Activated CD4-positive, alpha-beta T cell treated with anti-CD3 and anti-CD28 coated beads, Interleukin-2, amount 50 U/mL, for 1 hour (primary cell): ENCODE measurements at regions not wholly inside any gene's neighbourhood (a gene's known extent, or its start where the extent isn't known, plus 50 kb on each side); places are given as distances from the start of the nearest gene placed in this dataset.

Experiments
- DNase-seq: peaks from one replicate; pipeline ENCODE4 v3.0.0-alpha.2; 2020

- DNase-seq = no peak
Measured at GRCh38 chr1:25033828-25034705, 104.0 kb upstream of the RUNX3 start.

DNA sequence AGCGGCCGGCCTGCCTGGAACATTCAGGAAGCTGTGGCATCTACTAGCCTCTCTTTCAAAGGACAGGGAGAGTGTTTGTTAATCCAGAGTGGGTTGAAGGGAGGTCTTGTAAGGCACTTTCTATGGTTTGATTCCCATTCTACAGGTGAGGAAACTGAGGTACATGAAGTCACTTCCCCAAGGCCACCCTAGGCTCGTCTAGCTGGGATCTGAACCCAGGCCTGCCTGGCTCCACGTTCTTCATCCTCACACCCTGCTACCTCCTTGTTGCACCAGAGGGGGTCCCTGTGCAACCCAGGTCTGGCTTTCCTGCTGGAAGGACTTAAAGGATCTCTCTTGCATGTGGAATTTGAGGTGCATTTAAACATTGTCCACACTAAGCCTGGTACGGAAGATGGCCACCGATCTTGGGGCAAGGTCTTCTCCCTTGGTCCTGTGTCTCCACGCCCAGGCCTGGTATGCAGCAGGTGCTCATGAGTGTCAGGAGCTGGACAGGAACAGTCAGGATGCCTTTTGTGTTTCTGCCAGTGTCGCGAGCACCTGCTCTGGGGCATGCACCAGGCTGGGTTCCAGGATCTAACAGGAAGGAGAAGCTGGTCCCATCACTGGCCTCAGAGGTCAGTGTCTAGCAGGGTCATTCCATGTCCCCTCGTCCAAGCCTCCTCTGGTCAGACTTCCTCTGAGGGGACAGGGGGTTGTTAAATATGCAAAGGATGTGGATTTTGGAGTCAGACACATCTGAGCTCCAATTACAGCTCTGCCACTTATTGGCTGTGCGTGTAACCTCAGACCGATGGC is 103.2 kb upstream of the RUNX3 start:
- DNase-seq = no peak

DNA sequence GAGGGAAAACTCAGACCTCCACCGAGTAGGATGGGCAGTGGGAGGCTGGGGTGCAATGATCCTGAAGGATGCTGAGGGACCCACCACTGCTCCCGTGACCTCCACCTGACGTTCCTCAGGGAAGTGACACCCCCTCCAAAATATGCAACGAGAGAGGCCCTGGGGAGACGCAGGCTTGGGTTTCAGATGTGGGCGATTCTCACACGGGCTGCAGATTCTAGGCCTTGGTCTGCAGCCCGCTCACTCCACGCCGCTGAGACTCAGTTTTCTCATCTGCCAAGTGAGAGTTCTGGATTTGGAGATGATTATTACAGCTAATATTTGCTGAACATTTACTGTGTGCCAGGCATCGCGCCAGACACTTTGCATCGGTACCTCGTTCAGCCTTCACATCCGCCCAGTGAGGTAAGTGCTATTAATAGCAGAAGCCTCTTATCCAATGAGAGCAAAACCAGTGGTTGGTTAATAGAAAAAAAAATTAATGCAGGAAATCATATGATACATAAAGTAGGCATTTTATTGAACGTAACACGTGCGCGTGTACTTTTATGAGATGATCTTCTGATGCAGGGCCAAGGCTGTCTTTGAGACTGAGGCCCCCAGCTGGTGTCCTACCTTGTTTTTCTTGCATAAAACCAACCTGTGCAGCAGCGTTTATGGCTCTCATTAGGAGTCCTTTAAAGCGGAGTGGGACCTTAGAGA is 102.0 kb upstream of the RUNX3 start:
- DNase-seq = peak; percentile 60

GRCh38 chr1:25031601-25031965 is 101.5 kb upstream of the RUNX3 start:
- DNase-seq = peak; percentile 44

GRCh38 chr1:25030674-25031589 is 100.9 kb upstream of the RUNX3 start:
- peak; percentile 62 for DNase-seq

DNA sequence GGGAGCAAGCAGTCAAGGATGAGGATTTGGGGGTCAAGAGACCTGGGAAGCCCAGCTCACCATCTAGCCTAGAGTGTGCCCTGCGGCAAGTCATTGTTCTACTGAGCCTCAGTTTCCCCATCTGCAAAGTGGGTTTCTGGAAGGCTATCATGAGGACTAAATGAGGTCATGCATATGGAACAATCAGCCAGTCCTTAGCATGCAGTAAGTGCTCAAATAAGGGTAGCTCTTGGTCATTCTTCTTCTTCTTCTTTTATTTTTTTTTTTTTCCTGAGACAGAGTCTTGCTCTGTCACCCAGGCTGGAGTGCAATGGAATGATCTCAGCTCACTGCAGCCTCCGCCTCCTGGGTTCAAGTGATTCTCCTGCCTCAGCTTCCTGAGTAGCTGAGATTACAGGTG is 99.9 kb upstream of the RUNX3 start:
- no peak for DNase-seq

- no peak for DNase-seq
Measured at GRCh38 chr1:25028907-25029599, 99.0 kb upstream of the RUNX3 start.

DNA sequence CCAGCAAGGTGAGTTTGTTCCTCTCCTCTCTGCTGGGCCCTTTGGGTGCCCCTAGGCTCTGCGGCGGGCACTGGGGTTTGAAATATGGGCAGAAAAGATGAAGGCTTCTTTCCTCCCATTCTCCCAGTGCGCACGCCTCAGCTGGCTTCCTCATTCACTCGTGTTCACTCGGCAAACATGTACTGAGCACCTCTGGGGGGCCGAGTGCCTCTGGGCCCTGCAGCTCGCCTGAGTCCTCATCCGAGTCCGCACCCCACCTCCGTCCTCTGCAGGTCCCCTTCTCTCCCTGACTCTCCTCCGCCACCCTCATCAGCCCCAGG is 98.5 kb upstream of the RUNX3 start:
- no peak for DNase-seq

- no peak for DNase-seq
Measured at GRCh38 chr1:25027822-25028586, 97.9 kb upstream of the RUNX3 start.

GRCh38 chr1:25026730-25027450 is 96.8 kb upstream of the RUNX3 start:
- DNase-seq = no peak

- DNase-seq = no peak
Measured at GRCh38 chr1:25026304-25026703, 96.2 kb upstream of the RUNX3 start.

DNA sequence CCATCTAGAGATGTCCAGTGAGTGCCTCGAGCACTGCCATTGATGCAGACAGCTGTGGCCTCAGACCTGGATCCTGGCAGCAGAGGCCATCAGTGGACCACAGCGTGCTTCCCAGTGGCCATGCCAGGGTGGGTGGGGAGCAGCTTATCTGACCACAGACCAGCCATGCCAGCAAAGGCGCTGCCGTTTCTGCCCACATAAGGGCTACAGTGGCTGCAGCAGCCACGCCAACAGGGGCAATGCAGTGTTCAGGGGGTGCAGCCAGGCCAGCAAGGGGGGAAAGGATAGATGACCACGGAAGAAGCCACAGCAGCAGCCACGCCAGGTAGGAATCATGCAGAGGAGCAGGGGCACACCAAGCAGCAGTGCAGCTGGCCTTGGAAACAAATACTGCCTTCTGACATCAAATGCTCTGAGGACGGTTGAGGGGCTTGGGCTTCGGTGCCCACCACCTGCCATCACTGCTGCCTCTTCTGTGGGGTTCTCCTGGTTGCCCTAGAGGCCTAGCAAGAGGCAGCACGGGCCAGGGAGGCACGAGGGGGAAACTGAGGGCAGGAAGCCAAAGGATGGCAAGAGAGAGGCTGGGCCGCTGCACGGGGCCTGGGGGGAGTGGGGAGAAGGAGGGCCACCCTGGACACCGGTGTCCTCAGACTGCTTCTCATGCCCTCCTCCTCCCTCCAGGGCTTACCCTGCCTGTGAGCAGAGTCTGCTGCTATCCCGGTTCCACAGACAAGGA is 94.7 kb upstream of the RUNX3 start:
- no peak for DNase-seq

GRCh38 chr1:25023826-25024225 is 93.8 kb upstream of the RUNX3 start:
- DNase-seq = no peak

- DNase-seq = no peak
Measured at GRCh38 chr1:25023190-25023578, 93.1 kb upstream of the RUNX3 start.

- peak; percentile 89 for DNase-seq
Measured at GRCh38 chr1:25022361-25023189, 92.5 kb upstream of the RUNX3 start.

DNA sequence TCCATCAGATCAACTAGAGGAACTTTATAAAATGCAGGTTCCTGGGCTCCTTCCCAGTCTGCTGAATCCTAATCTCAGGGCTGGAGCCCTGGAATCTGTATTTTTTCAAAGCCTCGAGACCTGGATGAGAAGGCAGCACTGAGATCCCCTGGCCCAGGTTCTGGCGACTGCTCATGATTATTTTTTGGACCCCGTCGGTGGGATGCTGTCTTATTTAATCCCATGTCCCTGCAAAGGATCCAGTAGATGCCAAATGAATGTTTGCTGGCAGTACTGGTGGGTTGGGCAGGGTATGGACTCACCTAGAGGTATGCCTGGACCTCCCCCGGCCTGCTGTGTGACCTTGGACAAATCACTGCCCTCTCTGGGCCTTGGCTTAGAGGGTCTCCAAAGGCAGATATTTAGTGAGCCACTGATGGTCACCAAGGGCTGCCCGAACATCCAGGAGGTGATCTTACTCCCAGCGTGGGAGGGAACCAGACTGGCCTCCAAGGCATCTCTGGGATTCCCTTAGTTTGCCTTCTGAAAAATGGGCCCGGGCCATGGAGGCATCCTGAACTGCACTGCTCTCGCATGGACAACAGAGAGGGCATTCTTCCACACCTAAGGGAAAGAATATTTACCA is 91.6 kb upstream of the RUNX3 start:
- no peak for DNase-seq

DNA sequence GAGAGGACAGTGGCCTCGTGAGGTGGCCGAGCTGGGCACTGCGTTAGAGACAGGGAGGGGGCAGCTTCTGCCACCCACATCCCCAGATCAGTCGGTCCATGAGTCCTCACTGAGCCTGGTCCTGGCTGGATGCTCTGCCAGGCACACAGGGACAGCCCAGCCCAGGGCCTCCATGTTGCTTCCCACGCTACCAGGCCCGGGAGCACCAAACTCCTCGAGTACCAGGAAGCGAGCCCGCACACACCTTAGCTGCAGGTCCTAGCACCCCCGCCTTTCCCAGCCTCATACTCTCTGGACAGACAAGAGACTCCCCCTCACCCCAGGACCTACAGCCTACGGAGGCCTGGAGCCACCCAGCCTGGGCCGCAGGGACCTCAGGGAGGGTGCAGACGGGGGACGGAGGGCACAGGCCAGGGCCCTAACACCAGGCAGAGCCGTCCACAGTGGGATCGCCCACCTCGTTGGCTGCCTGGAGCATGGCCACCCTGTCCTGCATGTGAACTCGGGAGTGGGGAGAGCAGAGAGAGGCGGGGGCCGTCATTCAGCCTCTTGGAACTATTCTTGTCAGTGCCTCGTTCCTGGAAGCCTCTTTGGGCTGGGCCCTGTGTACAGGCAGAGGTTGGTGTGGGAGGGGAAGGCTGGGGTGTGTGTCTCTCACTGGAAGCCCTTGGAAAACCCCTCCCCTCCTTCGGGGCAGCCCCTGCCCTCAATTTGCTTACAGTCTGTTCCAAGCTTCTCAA is 90.9 kb upstream of the RUNX3 start:
- DNase-seq = no peak
